Fibroblast of upper back skin (primary cell): ENCODE measurements at regions not wholly inside any gene's neighbourhood (a gene's known extent, or its start where the extent isn't known, plus 50 kb on each side); places are given as distances from the start of the nearest gene placed in this dataset.
"Not testable (repeated sequence)": the region's sequence is repeated elsewhere in the genome, so short reads cannot be mapped to it uniquely, and the experiment has no call there.

Experiments used
- DNase-seq: peaks from one replicate; pipeline ENCODE4 v3.0.0-alpha.2; 2013

DNA sequence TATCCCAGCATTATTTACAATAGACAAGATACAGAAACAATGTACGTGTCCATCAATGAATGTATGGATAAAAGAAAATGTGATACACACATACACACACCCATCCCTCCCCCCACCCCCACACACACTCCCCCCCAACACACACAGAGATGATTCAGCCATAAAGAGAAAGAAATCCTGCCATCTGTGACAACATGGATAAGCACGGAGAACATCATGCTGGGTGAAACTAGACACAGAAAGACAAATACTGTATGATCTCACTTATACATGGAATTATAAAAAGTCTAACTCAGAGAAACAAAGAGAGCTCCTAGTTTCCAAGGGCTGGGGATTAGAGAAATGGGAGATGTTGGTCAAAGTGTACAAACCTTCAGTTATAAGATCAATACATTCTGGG lies 104.8 kb upstream of the LY86 start:
- no peak for DNase-seq

DNA sequence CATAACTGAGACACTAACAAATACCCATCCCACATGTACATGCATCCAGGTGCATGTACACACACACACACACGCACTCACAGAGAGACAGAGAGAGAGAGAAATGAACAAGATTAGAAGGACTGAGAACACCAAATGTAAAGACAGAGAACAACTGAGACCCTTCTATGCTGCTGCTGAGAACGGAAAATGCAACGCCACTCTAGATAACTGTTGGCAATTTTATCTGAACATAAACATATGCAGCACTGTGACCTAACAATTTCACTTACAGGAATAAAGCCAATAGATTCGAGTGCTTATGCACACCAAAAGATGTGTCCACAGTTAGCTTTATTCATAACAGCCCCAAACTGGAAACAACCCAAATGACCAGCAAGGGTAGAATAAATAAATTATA lies 103.8 kb upstream of the LY86 start:
- no peak for DNase-seq

DNA sequence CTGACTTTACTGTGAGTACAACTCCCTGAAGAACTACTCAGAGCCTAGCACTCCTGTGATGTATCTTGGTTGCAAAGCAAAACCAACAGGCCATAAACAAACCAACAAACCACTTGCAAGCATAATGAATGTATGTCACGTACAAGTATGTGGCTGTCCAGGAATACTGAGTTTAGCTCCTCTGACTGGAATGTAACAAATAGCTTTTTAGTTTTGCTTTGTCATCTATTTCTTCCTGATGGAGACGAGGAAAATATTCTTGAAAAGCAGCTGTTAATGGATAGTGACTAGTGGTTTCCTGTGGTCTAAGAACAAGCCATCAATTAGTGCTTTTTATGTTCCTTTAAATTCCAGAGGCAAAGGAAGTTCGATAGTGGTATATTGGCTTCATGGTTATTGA lies 101.9 kb upstream of the LY86 start:
- DNase-seq, result peak; percentile 1

DNA sequence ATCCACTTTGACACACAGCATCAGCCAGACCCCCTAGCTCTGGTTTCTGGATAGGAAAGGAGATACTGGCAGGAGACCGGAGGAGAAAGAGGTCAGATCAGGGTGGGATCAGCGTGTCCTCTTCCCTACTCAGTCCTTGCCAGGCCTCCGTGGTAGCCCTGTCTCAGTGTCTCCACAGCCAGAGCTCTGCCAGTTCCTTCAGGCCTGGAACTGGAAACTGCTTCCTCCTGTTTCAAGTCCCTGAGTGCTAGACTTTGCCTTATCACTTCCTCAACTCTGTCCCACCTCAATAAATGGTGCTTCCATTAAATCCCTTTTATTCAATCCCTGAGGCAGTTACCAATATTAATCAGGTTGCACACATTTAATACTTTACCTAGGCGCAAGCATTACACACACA lies 96.8 kb upstream of the LY86 start:
- no peak for DNase-seq

DNA sequence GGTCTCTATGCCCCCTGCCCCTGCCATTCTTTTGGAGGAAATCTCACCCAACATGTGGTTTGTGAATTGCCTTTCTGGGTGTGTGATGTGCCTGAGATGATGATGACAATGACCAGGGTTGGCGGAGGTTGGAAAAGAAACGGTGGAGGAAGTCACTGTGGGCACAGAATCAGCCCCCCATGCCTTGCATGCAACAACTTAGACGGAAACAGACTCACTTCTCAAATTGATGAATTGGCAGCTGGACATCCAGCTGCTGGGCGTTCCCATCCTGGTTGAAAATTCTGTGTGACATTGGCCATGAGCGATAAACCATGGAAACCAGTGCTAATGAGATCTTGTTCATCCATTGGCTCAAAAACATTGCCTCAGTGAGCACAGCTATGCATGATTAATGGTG lies 95.8 kb upstream of the LY86 start:
- DNase-seq, result no peak

DNA sequence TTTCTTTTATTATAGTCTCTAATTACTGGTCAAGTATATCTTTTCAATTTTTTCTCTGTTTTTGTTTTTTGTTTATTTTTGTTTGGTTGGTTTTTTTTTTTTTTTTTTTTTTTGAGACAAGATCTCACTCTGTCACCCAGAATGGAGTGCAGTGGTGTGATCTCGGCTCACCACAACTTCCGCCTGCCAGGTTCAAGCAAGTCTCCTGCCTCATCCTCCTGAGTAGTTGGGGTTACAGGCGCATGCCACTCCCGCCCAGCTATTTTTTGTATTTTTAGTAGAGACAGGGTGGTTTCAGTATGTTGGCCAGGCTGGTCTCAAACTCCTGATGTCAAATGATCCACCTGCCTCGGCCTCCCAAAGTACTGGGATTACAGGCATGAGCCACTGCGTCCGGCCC lies 94.4 kb upstream of the LY86 start:
- not testable (repeated sequence) for DNase-seq

DNA sequence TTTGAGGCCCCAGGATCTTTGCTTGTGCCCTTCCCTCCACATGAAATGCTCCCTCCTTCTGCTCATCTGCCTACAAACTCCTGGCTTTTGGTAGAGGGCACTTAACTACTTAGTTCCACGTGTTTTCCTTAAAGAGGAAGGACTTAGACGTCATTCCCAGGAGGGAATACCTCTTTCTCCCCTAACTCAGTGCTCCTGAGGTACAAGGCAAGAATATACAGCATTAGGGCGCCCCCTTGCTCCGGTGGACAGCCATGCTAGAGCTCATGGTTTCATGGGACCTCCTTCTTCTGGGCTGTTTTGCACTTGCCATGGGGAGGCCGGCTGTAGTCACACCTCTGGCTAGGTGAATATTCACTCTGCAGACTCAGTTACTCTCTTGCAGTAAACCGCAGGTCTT lies 93.8 kb upstream of the LY86 start:
- DNase-seq, result peak; percentile 32

DNA sequence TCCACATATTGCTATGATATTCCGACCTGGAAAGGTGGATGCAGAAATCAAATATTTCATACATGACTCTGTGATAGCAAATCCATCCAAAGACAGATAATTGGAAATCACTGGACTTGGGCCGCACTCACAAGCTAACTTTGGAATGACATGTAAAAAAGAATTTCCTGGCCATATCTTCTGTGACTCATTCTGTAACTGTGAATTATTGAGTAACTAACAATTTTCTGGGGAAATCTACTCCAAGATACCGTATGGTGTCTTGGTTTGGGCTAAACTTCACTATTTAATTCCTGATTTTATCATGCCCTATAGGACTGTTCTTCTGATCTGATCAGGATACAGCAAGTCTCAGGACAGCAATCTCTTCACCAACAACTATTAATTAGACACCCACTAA lies 92.7 kb upstream of the LY86 start:
- no peak for DNase-seq

DNA sequence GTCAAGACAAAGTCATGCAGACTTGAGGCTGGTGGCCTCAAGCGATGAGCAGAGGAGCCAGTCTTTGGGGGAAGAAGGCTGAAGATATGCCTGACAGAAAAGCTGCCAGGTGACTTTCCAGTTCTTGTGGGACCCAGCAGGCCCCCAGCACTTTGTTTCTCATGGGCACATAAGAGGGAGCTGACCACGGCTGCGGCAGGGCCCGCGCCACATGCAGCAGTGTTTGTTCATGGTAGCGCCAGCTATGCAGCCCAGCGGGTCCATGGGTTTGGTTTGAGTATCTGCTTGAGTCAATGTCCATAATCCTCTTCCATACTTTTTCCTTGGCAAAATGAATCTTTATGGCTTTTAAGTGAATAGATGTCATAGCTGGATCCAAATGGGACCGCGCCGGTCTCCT lies 91.0 kb upstream of the LY86 start:
- DNase-seq, result no peak

DNA sequence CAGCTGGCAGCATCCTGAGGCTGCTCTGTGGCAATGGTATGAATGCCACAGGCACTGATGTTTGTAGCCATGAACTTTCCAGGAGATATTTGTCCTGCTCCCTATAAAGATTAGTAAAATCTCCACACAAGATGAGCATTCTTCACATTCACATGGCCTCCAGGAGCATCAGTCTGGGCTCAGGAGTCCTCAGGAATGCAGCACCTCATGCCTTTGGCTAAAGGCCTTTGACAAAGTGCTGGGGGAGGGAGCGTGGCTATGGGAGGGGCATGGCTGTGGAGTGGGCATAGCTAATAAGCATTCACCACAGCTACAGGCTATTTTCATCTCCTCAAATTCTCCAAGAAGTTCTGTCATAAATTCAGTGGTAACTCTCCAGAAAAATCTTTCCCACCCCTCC lies 90.5 kb upstream of the LY86 start:
- DNase-seq, result no peak

DNA sequence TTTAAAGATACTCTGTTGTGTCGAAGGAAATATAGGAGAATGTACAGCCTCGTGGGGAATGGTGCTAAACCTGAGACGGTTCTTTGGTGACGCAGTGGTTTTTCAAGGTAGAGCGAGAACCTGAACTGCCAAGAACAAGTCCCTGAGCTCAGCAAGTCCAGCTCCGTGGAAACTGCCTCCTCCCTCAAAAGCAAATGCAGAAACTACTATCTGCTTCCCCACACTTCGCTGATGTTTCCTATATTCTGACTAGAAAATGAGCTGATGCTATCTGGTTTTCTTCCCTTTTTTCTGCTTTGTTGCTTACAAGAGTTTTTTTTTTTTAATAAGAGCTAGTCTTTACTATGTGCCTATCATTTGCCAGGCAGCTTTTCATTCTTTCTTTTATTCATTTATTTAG lies 85.3 kb upstream of the LY86 start:
- DNase-seq, result no peak

DNA sequence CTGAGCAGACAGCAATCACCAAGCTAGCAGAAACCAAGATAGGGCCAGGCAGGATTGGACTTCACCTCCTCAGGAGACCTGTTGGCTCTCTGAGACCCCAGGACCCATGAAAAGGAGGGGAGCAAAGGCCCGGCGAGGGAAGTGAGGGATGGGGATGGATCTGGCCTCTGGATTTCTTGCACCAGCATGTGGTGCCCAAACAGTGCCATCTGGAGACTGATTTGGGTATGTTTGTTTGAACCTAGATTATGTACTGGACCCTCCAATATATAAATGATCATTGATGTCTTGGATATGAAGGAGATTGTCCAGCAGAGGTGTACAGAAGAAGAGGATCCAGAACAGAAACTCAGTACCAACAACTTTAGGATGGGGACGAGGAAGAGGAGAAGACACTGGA lies 83.4 kb upstream of the LY86 start:
- no peak for DNase-seq

DNA sequence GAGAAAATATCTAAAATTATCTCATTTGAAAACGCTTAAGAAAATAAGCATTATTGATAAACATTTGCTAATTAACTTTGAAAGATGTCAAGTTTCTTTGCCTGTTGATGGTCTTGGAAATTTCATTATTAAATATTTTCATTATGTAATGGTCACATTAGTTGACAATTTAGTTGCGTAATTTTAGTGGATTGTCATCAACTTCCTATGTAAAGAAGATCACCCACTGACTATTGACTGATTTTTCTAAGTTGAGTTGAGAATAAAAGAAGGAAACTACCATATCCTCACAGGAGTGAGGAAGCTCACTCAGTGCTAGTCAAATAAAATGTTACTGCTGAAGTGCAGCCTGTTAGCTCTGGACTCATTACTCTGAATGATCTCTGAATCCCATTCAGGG lies 79.9 kb upstream of the LY86 start:
- no peak for DNase-seq

DNA sequence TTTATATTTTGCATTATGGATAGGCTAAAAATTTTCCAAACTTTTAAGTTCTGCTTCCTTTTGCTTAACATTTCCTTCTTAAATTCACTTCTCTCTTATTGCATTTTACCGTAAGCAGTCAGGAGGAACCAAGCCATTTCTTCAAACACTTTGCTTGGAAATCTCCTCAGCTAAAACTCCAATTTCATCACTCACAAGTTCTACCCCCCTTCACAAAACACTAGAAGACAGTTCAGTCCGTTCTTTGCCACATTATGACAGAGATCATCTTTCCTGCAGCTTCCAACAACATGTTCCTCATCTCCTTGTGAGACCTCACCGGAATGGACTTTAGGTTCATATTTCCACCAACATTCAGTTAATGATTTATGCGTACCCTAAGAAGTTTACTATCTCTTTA lies 79.2 kb upstream of the LY86 start:
- no peak for DNase-seq

DNA sequence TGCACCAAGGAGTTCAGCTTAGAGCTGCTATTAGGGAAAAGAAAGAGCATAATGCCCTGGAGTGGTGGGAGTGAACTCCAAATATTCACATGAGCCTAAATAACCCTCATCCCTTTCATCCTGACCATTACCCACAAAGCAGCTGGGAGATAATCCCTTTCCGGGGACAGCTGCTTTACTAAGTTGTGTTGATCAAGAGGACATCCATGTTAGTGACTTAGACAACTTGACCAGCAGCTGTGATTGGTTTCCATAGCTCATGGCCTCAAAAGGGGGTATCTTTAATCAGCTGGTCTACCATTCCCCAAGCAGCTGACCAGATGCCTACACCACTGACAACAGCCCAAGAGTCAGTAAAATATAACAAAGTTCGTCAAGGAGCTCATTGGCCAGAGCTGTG lies 75.8 kb upstream of the LY86 start:
- DNase-seq, result no peak

DNA sequence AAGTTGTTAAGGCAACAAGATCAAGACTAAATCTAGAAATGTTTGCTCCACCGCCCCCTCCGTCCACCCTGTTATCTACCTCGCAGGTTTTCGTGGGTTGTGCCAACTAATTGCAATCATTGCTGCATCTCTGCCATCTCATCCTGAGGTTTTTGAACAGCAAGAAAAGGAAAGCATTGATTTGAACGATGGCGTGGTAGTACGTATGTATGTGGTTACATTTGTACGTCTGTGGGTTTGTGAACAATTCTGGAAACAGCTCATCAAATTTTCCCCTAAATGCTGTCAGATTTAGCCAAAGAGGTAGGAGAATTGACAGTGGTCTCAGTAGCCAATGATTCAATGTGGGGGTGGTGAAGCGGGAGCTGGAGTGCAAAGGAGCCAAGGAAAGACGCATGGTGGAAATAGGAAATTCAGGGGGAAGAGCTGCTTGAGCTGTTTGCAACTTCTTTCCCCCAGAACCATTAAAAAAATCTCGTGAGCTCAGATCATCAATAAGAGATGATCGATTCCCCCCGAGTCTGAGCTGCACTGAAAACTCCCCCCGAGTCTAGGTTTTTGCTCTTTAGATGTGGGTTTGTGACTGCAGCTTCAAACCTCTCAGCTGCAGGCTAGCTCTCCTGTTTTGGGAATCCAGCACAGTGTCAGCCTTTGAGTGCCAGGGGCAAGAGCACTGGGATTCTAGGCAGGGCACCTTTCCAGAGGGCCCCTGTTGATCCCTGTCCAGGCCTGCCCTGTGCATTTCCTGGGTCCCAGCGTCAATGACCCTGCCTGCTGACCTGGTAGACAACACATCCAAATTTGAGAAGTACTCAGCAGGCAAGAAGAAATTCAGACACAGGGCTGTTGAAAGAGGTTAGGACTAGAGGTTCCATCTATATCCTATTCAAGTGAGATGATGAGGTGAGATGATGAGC lies 72.6 kb upstream of the LY86 start:
- DNase-seq, result no peak

DNA sequence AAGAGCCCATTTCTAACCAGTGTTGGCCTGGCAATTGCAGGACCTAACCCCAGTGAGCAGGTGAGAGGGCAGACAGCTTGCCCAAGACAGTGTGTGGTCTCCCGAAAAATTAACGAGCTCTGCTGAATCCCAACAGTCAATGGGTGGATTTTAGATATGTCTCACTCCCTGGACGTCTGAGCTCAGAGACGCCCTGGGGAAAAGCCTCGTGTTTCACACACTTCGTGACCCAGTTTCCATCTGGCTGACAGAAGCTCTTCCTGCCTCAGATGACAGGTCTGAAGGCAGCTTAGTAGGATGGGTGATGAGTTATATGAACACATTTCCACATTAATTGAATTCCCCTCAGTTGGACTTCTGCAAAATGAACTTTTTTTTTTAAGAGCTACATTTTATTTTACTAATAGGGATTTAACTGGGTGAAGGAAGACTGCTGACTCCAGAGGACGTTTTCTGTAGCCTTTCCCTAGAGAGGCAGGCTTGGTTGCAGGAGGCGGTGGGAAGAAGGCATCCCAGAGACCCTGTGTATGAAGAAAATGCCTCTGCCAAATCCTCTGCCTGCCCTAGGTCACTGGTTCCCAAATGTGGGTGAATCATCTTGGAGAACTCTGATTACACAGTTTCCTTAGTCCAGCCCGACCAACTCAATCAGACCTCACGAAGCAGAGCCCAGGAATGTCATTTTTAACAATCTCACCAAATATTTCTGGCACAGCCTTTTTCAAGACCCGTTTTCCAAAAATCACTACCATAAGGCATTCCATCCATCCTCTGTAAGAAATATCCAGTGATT lies 71.7 kb upstream of the LY86 start:
- DNase-seq, result peak; percentile 11

DNA sequence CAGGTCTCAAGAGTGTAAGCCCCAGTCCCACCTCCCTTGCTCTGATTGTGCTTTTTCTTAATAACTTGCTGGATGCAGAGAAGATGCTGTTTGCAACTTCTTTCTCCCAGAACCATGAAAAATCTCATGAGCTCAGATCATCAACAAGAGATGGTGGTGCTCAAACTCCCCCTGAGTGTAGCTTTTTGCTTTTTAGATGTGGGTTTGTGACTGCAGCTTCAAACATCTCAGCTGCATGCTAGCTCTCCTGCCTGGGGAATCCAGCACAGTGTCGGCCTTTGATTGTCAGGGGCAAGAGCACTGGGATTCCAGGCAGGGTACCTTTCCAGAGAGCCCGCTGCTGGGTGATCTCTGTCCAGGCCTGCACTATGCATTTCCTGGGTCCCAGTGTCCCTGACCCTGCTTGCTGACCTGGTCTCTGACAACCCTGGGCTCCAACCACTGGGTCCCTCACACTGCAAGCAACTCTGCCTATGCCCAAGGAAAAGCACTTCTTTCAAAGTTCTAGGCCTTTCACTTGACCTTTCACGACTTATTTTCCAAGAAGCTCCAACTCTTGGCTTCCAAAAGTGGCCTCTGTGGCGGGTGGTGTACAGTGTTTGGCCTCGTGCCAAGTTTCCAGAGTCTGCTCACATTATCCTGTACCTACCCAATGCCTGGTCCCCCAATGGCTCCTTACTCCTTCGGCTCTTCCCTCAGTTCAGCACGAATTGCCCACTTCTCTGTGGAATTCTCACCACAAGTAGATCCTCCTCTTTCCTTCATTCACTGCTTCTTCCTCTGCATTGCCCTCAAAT lies 69.7 kb upstream of the LY86 start:
- no peak for DNase-seq

DNA sequence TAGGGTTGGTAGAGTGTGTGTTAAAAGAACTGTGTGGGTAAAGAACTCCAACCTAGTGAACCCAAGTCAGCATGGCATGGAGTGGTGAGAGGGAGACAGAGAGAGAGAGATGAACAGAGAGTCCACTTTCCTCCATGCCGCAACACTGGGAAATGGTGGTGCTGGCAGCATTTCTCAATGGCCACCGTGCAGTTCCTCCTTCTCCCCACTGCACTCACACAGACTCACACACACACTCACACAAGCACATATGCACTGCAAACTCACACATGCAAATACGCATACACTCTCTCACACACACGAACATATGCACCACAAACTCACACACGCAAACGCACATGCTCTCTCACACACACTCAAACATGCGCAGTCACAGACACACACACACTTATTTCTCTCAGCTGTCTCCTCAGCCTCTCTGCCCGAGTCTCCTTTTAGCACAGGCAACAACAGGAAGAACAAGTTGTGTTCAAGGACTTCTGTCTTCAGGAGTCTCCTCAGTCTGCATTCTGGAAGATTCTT lies 66.5 kb upstream of the LY86 start:
- no peak for DNase-seq

DNA sequence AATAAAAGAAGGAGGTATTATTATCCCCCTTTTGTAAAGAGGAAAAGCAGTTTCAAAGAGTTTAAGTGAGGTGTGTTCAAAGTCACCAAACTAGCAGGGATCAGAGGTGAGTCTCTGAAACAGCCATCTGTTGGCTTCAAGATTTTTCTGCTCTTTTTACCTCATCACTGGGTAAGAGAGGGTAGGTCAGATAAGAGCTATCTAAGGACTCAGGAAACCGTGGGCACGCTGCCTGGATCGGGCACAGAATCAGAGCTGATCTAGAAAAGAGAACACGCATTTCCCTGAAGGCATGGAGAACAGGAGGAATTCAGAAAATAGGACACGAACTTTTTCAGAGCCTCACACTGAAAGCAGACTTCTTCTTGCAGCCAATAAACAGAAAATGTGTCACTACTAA lies 65.8 kb upstream of the LY86 start:
- DNase-seq, result no peak

DNA sequence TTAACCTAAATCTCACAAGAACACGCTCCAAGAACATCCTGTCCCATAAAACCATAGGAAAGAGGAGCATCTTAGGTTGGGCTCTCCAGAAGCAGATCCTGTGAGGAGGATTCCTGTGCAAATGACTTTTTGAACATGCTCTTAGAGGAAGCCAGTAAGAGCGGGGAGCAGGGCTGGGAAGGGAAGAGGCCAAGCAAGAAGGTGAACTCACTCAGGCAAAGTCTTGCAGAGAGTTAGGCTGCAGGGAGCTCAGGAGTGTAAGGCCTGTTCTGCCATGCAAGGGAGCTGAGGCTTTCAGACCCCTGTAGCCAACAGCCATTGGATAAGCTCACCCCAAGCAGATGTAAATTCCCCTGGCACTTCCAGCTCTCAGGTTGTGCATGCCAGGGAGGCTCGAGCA lies 63.6 kb upstream of the LY86 start:
- DNase-seq, result no peak

DNA sequence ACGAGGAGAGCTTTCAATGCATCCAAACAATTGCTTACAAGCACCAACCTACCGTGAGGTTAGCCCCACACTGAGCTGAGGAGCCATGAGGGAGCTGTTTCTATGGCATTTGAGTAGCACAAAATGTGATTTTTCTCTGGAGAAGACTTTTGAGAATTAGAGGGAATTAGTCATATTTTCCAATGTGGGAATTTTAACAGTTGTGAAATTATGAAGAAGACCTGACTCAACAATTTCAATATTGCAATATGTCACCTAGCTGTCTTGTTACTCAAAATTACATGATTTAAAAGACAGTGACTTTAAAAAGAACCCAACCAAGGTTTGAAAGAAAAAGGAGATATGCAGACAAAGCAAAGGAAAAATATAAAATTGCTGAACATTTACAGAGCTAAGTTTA lies 62.6 kb upstream of the LY86 start:
- DNase-seq, result no peak

DNA sequence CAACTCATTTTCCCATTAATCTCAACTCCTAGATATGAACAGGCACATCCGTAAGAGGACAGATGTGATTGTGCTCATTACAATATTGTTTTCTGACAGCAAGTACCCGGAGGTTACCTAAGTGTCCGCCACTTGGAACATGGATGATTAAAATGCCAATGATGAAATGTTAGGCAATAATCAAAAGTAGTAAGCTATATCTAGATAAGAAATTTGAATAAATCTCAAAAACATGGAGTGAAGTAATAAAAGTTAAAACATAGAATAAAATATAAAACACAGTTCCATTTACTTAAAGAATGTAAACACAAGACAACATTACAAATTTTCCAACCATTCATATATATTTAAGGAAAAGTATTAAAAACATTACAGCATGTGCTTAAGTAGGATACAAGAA lies 59.2 kb upstream of the LY86 start:
- DNase-seq, result no peak
